ENCODE measurements at regions not wholly inside any gene's neighbourhood (a gene's known extent, or its start where the extent isn't known, plus 50 kb on each side); places are given as distances from the start of the nearest gene placed in this dataset.

GRCh38 chr3:154059833-154060232, 61.4 kb upstream of the ARHGEF26 start:
- Histone ChIP-seq H3K9me3 (no peaks in the 10 kb centered on the region), H3K36me3 (no peaks in the 10 kb centered on the region), H3K27me3 (no peaks in the 10 kb centered on the region), H3K27ac (peak overlapping the region in 3 of 12 donors; percentile 22 to 73 (median 24)), H3K4me3 (no peak overlapping the region), H3K4me1 (peaks cover 0 to 18% (median 0%) of the 10 kb centered on the region in 12 donors)
- DNase-seq, result no peak
- intact Hi-C loops (cut with DNase I), result no loop called here
- WGBS, 4 donors, result 46 to 62% (median 54%) methylated on average over 6 of the region's 6 CpGs
- no peak for ATAC-seq
- TF ChIP-seq POLR2A (IDR thresholded peaks at IDR 0.05) (no peak), CTCF (IDR thresholded peaks at IDR 0.05) (no peak)

- H3K27ac ChIP-seq, result peak overlapping the region in 5 of 12 donors; percentile 22 to 73 (median 42)
- WGBS, 4 donors, result 32 to 39% (median 34%) methylated on average over 4 of the region's 4 CpGs
- ATAC-seq (peak; percentile 71 to 84 (median 80)), DNase-seq (no peak)
- peaks cover 0 to 18% (median 0%) of the 10 kb centered on the region in 12 donors for H3K4me1 ChIP-seq
- TF ChIP-seq CTCF (IDR thresholded peaks at IDR 0.05) (no peak), POLR2A (IDR thresholded peaks at IDR 0.05) (no peak)
- no peaks in the 10 kb centered on the region for H3K9me3 ChIP-seq
- H3K4me3 ChIP-seq, result no peak overlapping the region
- no peaks in the 10 kb centered on the region for H3K36me3 ChIP-seq
- intact Hi-C loops (cut with DNase I), result no loop called here
- no peaks in the 10 kb centered on the region for H3K27me3 ChIP-seq
Observed at GRCh38 chr3:154060238-154061000, 60.8 kb upstream of the ARHGEF26 start.

- Histone ChIP-seq H3K27ac (peak overlapping the region in 5 of 12 donors; percentile 35 to 73 (median 42)), H3K4me1 (peaks cover 0 to 18% (median 0%) of the 10 kb centered on the region in 12 donors), H3K27me3 (no peaks in the 10 kb centered on the region), H3K9me3 (no peaks in the 10 kb centered on the region), H3K36me3 (no peaks in the 10 kb centered on the region), H3K4me3 (no peak overlapping the region)
- TF ChIP-seq CTCF (IDR thresholded peaks at IDR 0.05) (no peak), POLR2A (IDR thresholded peaks at IDR 0.05) (no peak)
- intact Hi-C loops (cut with DNase I), result no loop called here
- ATAC-seq (peak in 1 of 4 donors; percentile 24), DNase-seq (no peak)
- 40 to 48% (median 44%) methylated on average over 3 of the region's 3 CpGs for WGBS, 4 donors
Observed at GRCh38 chr3:154061001-154061370, 60.2 kb upstream of the ARHGEF26 start.

- no peak for DNase-seq
- Histone ChIP-seq H3K36me3 (no peaks in the 10 kb centered on the region), H3K9me3 (no peaks in the 10 kb centered on the region), H3K4me3 (no peak overlapping the region), H3K27me3 (no peaks in the 10 kb centered on the region), H3K27ac (no peak overlapping the region), H3K4me1 (peaks cover 0 to 18% (median 0%) of the 10 kb centered on the region in 12 donors)
- ATAC-seq, result no peak
- WGBS, 4 donors, result 83 to 95% (median 86%) methylated on average over 7 of the region's 7 CpGs
- intact Hi-C loops (cut with DNase I), result no loop called here
- no peak for TF ChIP-seq CTCF (IDR thresholded peaks at IDR 0.05)
- no peak for TF ChIP-seq POLR2A (IDR thresholded peaks at IDR 0.05)
Observed at GRCh38 chr3:154062513-154062912, 58.7 kb upstream of the ARHGEF26 start.

All from heart left ventricle (tissue), 16 donors.